Esophagus muscularis mucosa (tissue), 4 donors: ENCODE measurements at regions not wholly inside any gene's neighbourhood (a gene's known extent, or its start where the extent isn't known, plus 50 kb on each side); places are given as distances from the start of the nearest gene placed in this dataset.

ENCODE experiments used
- DNase-seq: peaks from one replicate; pipeline ENCODE4 v3.0.0-alpha.2; 2017; ENCODE audit errors: extremely low spot score
- H3K27ac ChIP-seq, 4 donors: fragments of 200-600 bp; sonication (generic); replicated peaks in 1 of 4; 1 replicate in 3 of 4; 2 replicates in 1 of 4; pipeline ENCODE4 v1.5.1; 2016 to 2019; ENCODE audit warnings: mild to moderate bottlenecking in 1 of 4
- H3K27me3 ChIP-seq, 4 donors: fragments of 200-600 bp; sonication (generic); one replicate each; pipeline versions ENCODE4 v1.5.1 to v1.6.0; 2016 to 2019
- H3K36me3 ChIP-seq, 4 donors: fragments of 200-600 bp; sonication (generic); one replicate each; pipeline ENCODE4 v1.5.1; 2016 to 2019
- H3K4me1 ChIP-seq, 4 donors: fragments of 200-600 bp; sonication (generic); one replicate each; pipeline ENCODE4 v1.5.1; 2016 to 2019
- H3K4me3 ChIP-seq, 4 donors: fragments of 200-600 bp; sonication (generic); 1 replicate in 2 of 4; 2 replicates in 2 of 4; pipeline ENCODE4 v1.5.1; 2016 to 2019; ENCODE audit warnings: mild to moderate bottlenecking in 4 of 4, moderate library complexity in 1 of 4
- H3K9me3 ChIP-seq, 4 donors: fragments of 200-600 bp; sonication (generic); 1 replicate in 3 of 4; 2 replicates in 1 of 4; pipeline ENCODE4 v1.5.1; 2016 to 2019
- CTCF ChIP-seq, 3 experiments: fragments of 200-600 bp in 2 of 3; fragments of 450-650 bp in 1 of 3; sonication (generic) in 2 of 3; IDR thresholded peaks; one replicate each; pipeline ENCODE4 v1.5.1; 2017 to 2019; ENCODE audit warnings: antibody characterized with exemption in 3 of 3, mild to moderate bottlenecking in 2 of 3, moderate library complexity in 1 of 3
- EP300 ChIP-seq: sonication (generic); formaldehyde crosslinking; IDR thresholded peaks from one replicate; pipeline ENCODE4 v1.6.1; 2017; ENCODE audit warnings: antibody characterized with exemption
- POLR2A ChIP-seq: fragments of 450-650 bp; IDR thresholded peaks from one replicate; pipeline ENCODE4 v1.6.1; 2017; ENCODE audit warnings: antibody characterized with exemption, moderate library complexity, mild to moderate bottlenecking, low read depth
- POLR2AphosphoS5 ChIP-seq, 2 donors: sonication (generic); formaldehyde crosslinking; IDR thresholded peaks; one replicate each; pipeline ENCODE4 v1.6.1; 2017; ENCODE audit warnings: antibody characterized with exemption in 2 of 2
- WGBS: methylation state at CpG from one replicate; pipeline ENCODE4 v1.1.5; 2018; 5-methylcytosine and 5-hydroxymethylcytosine counted together
- intact Hi-C: fragments of 100-400 bp; cut with DNase I; formaldehyde crosslinking; loops from one replicate; pipeline ENCODE4 v1.15.1; 2023

GRCh38 chr3:167887096-167887495, 151.6 kb downstream of the SERPINI1 start:
- Histone ChIP-seq H3K9me3 (no peaks in the 10 kb centered on the region), H3K27me3 (no peaks in the 10 kb centered on the region), H3K4me3 (no peak overlapping the region), H3K4me1 (peaks cover 0 to under 1% (median 0%) of the 10 kb centered on the region in 4 donors), H3K36me3 (no peaks in the 10 kb centered on the region), H3K27ac (no peak overlapping the region)
- intact Hi-C loops = loop anchor here (10.0 kb wide), 1 partner anchor 512 kb away; no protein-coding TSS in a partner anchor
- DNase-seq = no peak
- TF ChIP-seq POLR2A (no peak), CTCF (IDR thresholded peaks at IDR 0.05) (no peak), POLR2AphosphoS5 (IDR thresholded peaks at IDR 0.05) (no peak), EP300 (no peak)
- 61% methylated on average over 1 of the region's 1 CpG for WGBS

DNA sequence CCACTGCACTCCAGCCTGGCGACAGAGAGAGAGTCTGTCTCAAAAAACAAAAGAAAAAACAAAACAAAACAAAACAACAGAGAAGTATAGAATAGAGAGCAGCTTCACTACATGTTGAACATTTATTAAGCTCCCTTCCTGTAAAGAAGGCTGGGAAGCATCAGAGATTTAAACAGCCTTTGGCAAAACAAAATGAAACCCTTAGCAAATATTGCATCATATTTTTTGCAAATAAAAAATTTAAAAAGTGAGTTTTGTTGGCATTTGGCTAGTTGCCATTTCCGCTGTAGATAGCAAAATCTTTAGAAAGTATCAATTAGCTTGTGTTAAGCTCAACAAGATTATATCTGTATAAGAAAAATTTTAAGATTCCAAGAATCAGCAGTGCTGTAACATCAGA, 151.2 kb downstream of the SERPINI1 start:
- Histone ChIP-seq H3K27me3 (no peaks in the 10 kb centered on the region), H3K36me3 (no peaks in the 10 kb centered on the region), H3K9me3 (no peaks in the 10 kb centered on the region), H3K27ac (no peak overlapping the region), H3K4me1 (peaks cover 0 to 4% (median 2%) of the 10 kb centered on the region in 4 donors), H3K4me3 (no peak overlapping the region)
- TF ChIP-seq POLR2AphosphoS5 (IDR thresholded peaks at IDR 0.05) (no peak), POLR2A (no peak), CTCF (IDR thresholded peaks at IDR 0.05) (no peak), EP300 (no peak)
- intact Hi-C loops = loop anchor here (10.0 kb wide), 1 partner anchor 512 kb away; no protein-coding TSS in a partner anchor
- WGBS = 80% methylated on average over 2 of the region's 2 CpGs
- DNase-seq = no peak

- no peaks in the 10 kb centered on the region for H3K9me3 ChIP-seq
- peaks cover 0 to 7% (median 4%) of the 10 kb centered on the region in 4 donors for H3K4me1 ChIP-seq
- no peak overlapping the region for H3K27ac ChIP-seq
- DNase-seq = no peak
- intact Hi-C loops = loop anchor here (10.0 kb wide), 1 partner anchor 510 kb away; no protein-coding TSS in a partner anchor
- no peak overlapping the region for H3K4me3 ChIP-seq
- no peak for TF ChIP-seq EP300
- no peak for TF ChIP-seq CTCF (IDR thresholded peaks at IDR 0.05)
- TF ChIP-seq POLR2AphosphoS5 (IDR thresholded peaks at IDR 0.05) = no peak
- TF ChIP-seq POLR2A = no peak
- H3K36me3 ChIP-seq = no peaks in the 10 kb centered on the region
- no peaks in the 10 kb centered on the region for H3K27me3 ChIP-seq
- 86% methylated on average over 1 of the region's 1 CpG for WGBS
Observed at GRCh38 chr3:167885277-167885676, 149.8 kb downstream of the SERPINI1 start.

DNA sequence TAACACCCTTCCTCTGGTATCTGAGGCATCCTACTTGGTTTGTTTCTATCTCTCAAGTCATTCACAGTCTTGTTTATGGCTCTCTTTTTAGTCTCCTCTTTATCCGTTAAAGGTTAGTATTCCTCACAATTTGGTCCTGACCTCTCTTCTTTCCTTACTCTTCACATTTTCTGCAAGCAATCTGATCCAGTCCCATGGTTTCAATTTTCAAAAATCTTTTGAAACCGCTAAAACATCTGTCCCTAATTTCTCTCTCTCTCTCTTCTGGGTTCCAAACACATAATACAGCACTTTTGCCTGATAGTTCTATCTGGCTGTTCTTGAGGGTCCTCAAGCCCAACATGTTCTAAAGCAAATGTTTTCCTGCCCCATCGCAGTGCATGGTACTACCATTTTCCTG, 149.0 kb downstream of the SERPINI1 start:
- 87% methylated on average over 3 of the region's 3 CpGs for WGBS
- Histone ChIP-seq H3K27me3 (no peaks in the 10 kb centered on the region), H3K9me3 (no peaks in the 10 kb centered on the region), H3K4me1 (peaks cover 0 to 7% (median 4%) of the 10 kb centered on the region in 4 donors), H3K4me3 (no peak overlapping the region), H3K27ac (no peak overlapping the region), H3K36me3 (no peaks in the 10 kb centered on the region)
- no peak for DNase-seq
- TF ChIP-seq POLR2A (no peak), POLR2AphosphoS5 (IDR thresholded peaks at IDR 0.05) (no peak), EP300 (no peak), CTCF (IDR thresholded peaks at IDR 0.05) (no peak)
- intact Hi-C loops = loop anchor here (5.0 to 10.0 kb wide), 4 partner anchors 47 to 510 kb away; partner anchors contain the start of gene PDCD10

DNA sequence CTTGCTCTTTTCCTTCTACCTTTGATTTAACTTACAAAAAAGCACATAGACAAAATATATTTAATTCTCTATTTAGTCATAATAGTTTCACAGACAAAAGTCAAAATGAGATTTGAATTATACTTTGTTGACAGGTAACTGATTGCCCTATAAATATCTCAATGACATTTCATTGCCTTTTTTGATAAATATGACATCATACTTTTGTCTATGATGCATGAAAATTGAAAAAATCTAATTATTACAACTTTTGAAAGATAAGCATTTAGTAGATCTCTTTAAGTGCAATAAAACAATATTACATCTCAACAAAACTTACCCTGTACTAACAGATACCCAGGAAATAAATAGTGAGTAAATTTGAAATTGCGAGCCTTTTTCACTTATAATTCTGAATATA, 147.9 kb downstream of the SERPINI1 start:
- TF ChIP-seq POLR2AphosphoS5 (IDR thresholded peaks at IDR 0.05) (no peak), POLR2A (no peak), CTCF (IDR thresholded peaks at IDR 0.05) (no peak), EP300 (no peak)
- WGBS = 98% methylated on average over 1 of the region's 1 CpG
- Histone ChIP-seq H3K4me3 (no peak overlapping the region), H3K27me3 (no peaks in the 10 kb centered on the region), H3K9me3 (no peaks in the 10 kb centered on the region), H3K4me1 (peaks cover 0 to 7% (median 4%) of the 10 kb centered on the region in 4 donors), H3K27ac (no peak overlapping the region), H3K36me3 (no peaks in the 10 kb centered on the region)
- DNase-seq = no peak
- intact Hi-C loops = loop anchor here (5.0 to 10.0 kb wide), 4 partner anchors 46 to 509 kb away; partner anchors contain the start of gene PDCD10
